Stomach (tissue), 8 donors: ENCODE measurements at regions not wholly inside any gene's neighbourhood (a gene's known extent, or its start where the extent isn't known, plus 50 kb on each side); places are given as distances from the start of the nearest gene placed in this dataset.
"Not testable (repeated sequence)": the region's sequence is repeated elsewhere in the genome, so short reads cannot be mapped to it uniquely, and the experiment has no call there.

Experiments used
- DNase-seq, 2 donors: peaks; one replicate each; pipeline versions ENCODE4 v3.0.0 to v3.0.0-alpha.2; 2013 to 2019
- H3K27ac ChIP-seq, 5 donors: fragments of 200-600 bp in 4 of 5; sonication (generic) in 4 of 5; one replicate each; pipeline ENCODE4 v1.5.1; 2013 to 2019; ENCODE audit warnings: mild to moderate bottlenecking in 1 of 5, moderate library complexity in 1 of 5
- H3K27me3 ChIP-seq, 3 donors: fragments of 200-600 bp; sonication (generic); one replicate each; pipeline ENCODE4 v1.5.1; 2017 to 2019; ENCODE audit warnings: mixed run types in 1 of 3
- H3K36me3 ChIP-seq, 4 donors: fragments of 200-600 bp; sonication (generic); 1 replicate in 3 of 4; 2 replicates in 1 of 4; pipeline ENCODE4 v1.5.1; 2016 to 2019
- H3K4me1 ChIP-seq, 4 donors: fragments of 200-600 bp; sonication (generic); one replicate each; pipeline ENCODE4 v1.5.1; 2016 to 2019
- H3K4me3 ChIP-seq, 4 donors: fragments of 200-600 bp; sonication (generic) in 3 of 4; one replicate each; pipeline ENCODE4 v1.5.1; 2016 to 2019; ENCODE audit warnings: mild to moderate bottlenecking in 1 of 4
- H3K9me3 ChIP-seq, 4 donors: fragments of 200-600 bp; sonication (generic); one replicate each; pipeline ENCODE4 v1.5.1; 2016 to 2019
- EP300 ChIP-seq: sonication (generic); formaldehyde crosslinking; IDR thresholded peaks from one replicate; pipeline ENCODE4 v1.6.1; 2017; ENCODE audit warnings: antibody characterized with exemption
- POLR2A ChIP-seq, 4 donors: fragments of 450-650 bp; IDR thresholded peaks; one replicate each; pipeline ENCODE4 v1.6.1; 2016; ENCODE audit warnings: antibody characterized with exemption in 4 of 4, control low read depth in 2 of 4, mild to moderate bottlenecking in 1 of 4, moderate library complexity in 1 of 4
- POLR2AphosphoS5 ChIP-seq, 3 donors: sonication (generic); formaldehyde crosslinking; IDR thresholded peaks; one replicate each; pipeline ENCODE4 v1.6.1; 2016; ENCODE audit warnings: antibody characterized with exemption in 3 of 3
- WGBS, 5 donors: extraction: QIAGEN DNeasy Blood & Tissue Kit in 3 of 5; methylation state at CpG; one replicate each; pipeline versions ENCODE4 v1.1.5 to v1.1.7; 2013 to 2018; 5-methylcytosine and 5-hydroxymethylcytosine counted together
- intact Hi-C: fragments of 100-400 bp; cut with DNase I; formaldehyde crosslinking; loops from one replicate; pipeline ENCODE4 v1.15.1; 2023; ENCODE audit warnings: low total_unique reads
- TF ChIP-seq, protein P1 (sequence below), 7 experiments: fragments of 450-650 bp in 4 of 7; fragments of 200-600 bp in 3 of 7; sonication (generic) in 3 of 7; IDR thresholded peaks; one replicate each; pipeline ENCODE4 v1.5.1; 2016 to 2019; ENCODE audit warnings: antibody characterized with exemption in 7 of 7, control low read depth in 2 of 7, mild to moderate bottlenecking in 1 of 7
- donor health status: healthy with polysubstance abuse.
- donor health status: Bipolar disorder and iron deficiency.
- donor health status: healthy.

DNA sequence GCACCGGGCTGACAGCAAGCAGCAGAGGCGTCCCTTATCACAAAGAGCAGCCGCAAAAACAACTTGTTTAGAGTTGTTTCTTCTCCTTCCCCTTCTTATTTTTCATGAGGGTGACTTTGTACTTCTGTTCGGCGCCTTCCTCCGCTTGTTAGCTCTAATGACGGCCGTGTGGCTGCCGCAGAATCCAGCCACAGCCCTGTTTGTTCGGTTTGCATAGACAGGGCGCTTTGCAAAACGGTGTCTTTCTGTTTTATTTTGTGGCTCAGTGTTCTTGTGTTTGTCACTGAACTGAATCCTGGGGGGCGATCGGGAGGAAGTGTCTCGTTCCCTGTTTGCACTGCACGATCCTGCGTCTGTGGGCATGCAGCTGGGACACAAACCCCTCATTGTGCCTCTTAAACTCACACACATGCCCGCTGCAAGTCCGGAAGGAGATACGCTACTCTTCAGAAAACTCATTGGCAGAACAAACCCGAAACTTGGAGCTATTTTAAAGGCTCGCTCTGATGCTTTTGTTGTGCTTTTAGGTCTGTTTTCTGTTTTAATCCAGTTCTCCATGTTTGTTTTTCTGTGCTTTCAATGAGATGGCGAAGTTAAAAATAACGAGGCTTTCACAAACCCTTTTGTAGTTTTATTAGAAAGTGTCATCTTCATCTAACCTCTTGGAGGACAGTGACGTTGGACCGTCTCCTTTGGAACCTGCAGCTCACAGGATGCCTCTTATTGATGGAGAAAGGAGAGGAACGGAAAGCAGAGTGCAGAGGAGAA is 213.9 kb downstream of the IRX2 start:
- no peaks in the 10 kb centered on the region for H3K4me1 ChIP-seq
- TF ChIP-seq, protein P1, sequence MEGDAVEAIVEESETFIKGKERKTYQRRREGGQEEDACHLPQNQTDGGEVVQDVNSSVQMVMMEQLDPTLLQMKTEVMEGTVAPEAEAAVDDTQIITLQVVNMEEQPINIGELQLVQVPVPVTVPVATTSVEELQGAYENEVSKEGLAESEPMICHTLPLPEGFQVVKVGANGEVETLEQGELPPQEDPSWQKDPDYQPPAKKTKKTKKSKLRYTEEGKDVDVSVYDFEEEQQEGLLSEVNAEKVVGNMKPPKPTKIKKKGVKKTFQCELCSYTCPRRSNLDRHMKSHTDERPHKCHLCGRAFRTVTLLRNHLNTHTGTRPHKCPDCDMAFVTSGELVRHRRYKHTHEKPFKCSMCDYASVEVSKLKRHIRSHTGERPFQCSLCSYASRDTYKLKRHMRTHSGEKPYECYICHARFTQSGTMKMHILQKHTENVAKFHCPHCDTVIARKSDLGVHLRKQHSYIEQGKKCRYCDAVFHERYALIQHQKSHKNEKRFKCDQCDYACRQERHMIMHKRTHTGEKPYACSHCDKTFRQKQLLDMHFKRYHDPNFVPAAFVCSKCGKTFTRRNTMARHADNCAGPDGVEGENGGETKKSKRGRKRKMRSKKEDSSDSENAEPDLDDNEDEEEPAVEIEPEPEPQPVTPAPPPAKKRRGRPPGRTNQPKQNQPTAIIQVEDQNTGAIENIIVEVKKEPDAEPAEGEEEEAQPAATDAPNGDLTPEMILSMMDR (IDR thresholded peaks at IDR 0.05), result no peak
- TF ChIP-seq EP300, result no peak
- no peak for TF ChIP-seq POLR2A (IDR thresholded peaks at IDR 0.05)
- TF ChIP-seq POLR2AphosphoS5 (IDR thresholded peaks at IDR 0.05), result no peak
- H3K27me3 ChIP-seq, result no peaks in the 10 kb centered on the region
- intact Hi-C loops, result no loop called here
- H3K27ac ChIP-seq, result no peak overlapping the region
- H3K9me3 ChIP-seq, result peaks cover 3 to 14% (median 12%) of the 10 kb centered on the region in 4 donors
- 71 to 73% (median 72%) methylated on average over 27 of the region's 27 CpGs for WGBS, 5 donors
- no peak for DNase-seq
- no peak overlapping the region for H3K4me3 ChIP-seq
- no peaks in the 10 kb centered on the region for H3K36me3 ChIP-seq

GRCh38 chr5:2536632-2537377 is 214.7 kb downstream of the IRX2 start:
- H3K9me3 ChIP-seq, result peaks cover 3 to 14% (median 12%) of the 10 kb centered on the region in 4 donors
- DNase-seq, result no peak
- no peaks in the 10 kb centered on the region for H3K36me3 ChIP-seq
- 71 to 78% (median 76%) methylated on average over 19 of the region's 19 CpGs for WGBS, 5 donors
- no peak overlapping the region for H3K4me3 ChIP-seq
- H3K27me3 ChIP-seq, result no peaks in the 10 kb centered on the region
- no peaks in the 10 kb centered on the region for H3K4me1 ChIP-seq
- intact Hi-C loops, result no loop called here
- no peak overlapping the region for H3K27ac ChIP-seq
- TF ChIP-seq POLR2A (IDR thresholded peaks at IDR 0.05) (no peak), EP300 (no peak), POLR2AphosphoS5 (IDR thresholded peaks at IDR 0.05) (no peak)
- TF ChIP-seq, protein P1 (IDR thresholded peaks at IDR 0.05), result no peak

- peaks cover 3 to 14% (median 12%) of the 10 kb centered on the region in 4 donors for H3K9me3 ChIP-seq
- H3K27ac ChIP-seq, result no peak overlapping the region
- H3K4me1 ChIP-seq, result no peaks in the 10 kb centered on the region
- H3K36me3 ChIP-seq, result no peaks in the 10 kb centered on the region
- no peak overlapping the region for H3K4me3 ChIP-seq
- TF ChIP-seq, protein P1 (IDR thresholded peaks at IDR 0.05), result no peak
- TF ChIP-seq POLR2AphosphoS5 (IDR thresholded peaks at IDR 0.05), result no peak
- no peak for TF ChIP-seq EP300
- TF ChIP-seq POLR2A (IDR thresholded peaks at IDR 0.05), result no peak
- 73 to 85% (median 82%) methylated on average over 3 of the region's 3 CpGs for WGBS, 5 donors
- no peaks in the 10 kb centered on the region for H3K27me3 ChIP-seq
- DNase-seq, result no peak
- intact Hi-C loops, result no loop called here
These were observed 216.5 kb downstream of the IRX2 start for GRCh38 chr5:2534970-2535369.

DNA sequence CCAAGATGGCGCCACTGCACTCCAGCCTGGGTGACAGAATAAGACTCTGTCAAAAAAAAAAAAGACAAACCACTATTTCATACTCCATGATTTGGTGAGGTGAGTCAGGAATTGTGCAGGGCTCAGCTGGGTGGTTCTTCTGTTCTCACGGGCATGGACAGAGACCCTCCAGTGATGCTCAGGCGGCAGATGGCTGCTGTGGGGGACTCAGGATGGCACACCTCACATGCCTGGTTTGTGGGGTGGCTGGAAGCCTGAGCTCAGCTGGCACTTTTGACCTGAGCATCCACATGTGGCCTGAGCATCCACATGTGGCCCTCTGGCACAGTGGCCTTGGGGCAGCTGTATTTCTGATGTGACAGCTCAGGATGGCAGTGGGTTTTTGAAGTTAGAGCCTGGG is 217.2 kb downstream of the IRX2 start:
- 67 to 91% (median 80%) methylated on average over 3 of the region's 3 CpGs for WGBS, 5 donors
- intact Hi-C loops, result no loop called here
- no peaks in the 10 kb centered on the region for H3K27me3 ChIP-seq

GRCh38 chr5:2533848-2534247 is 217.6 kb downstream of the IRX2 start:
- H3K27ac ChIP-seq, intact Hi-C loops, H3K4me1 ChIP-seq, H3K36me3 ChIP-seq, H3K4me3 ChIP-seq, DNase-seq, H3K27me3 ChIP-seq: not testable (repeated sequence)
- WGBS, 5 donors, result 48 to 98% (median 88%) methylated on average over 2 of the region's 2 CpGs
- H3K9me3 ChIP-seq, result peaks cover 3 to 14% (median 12%) of the 10 kb centered on the region in 4 donors

More for the DNA sequence above, 217.2 kb downstream of the IRX2 start:
- TF ChIP-seq, protein P1 (IDR thresholded peaks at IDR 0.05), result no peak
- TF ChIP-seq POLR2A (IDR thresholded peaks at IDR 0.05) (no peak), POLR2AphosphoS5 (IDR thresholded peaks at IDR 0.05) (no peak), EP300 (no peak)
- Histone ChIP-seq H3K9me3 (peaks cover 3 to 14% (median 12%) of the 10 kb centered on the region in 4 donors), H3K4me1 (no peaks in the 10 kb centered on the region), H3K36me3 (no peaks in the 10 kb centered on the region), H3K27ac (no peak overlapping the region), H3K4me3 (no peak overlapping the region)
- DNase-seq, result no peak
